ENCODE measurements at regions not wholly inside any gene's neighbourhood (a gene's known extent, or its start where the extent isn't known, plus 50 kb on each side); places are given as distances from the start of the nearest gene placed in this dataset.

GRCh38 chr12:13509740-13510139, 313.2 kb downstream of the EMP1 start:
- TF ChIP-seq CTCF (IDR thresholded peaks at IDR 0.05): no peak
- no peak for TF ChIP-seq POLR2A (IDR thresholded peaks at IDR 0.05)
